Activated CD4-positive, alpha-beta T cell treated with anti-CD3 and anti-CD28 coated beads for 36 hours (primary cell): ENCODE measurements at regions not wholly inside any gene's neighbourhood (a gene's known extent, or its start where the extent isn't known, plus 50 kb on each side); places are given as distances from the start of the nearest gene placed in this dataset.

ENCODE experiments used
- ATAC-seq: fragments of 200-7000 bp; cut with Tn5 transposase; one replicate; pipeline ENCODE4 v1.10.0; 2021; ENCODE audit warnings: mild to moderate bottlenecking, moderate library complexity
- CTCF ChIA-PET: fragments of 350-600 bp; sonication (Branson Sonifier 250); formaldehyde crosslinking; loops from one replicate; lab custom pipeline; 2021; ENCODE audit warnings: antibody characterized with exemption; lab: Charles Lee
- POLR2A ChIA-PET: fragments of 350-600 bp; sonication (Branson Sonifier 250); formaldehyde crosslinking; loops from one replicate; lab custom pipeline; 2021; ENCODE audit warnings: antibody characterized with exemption, inconsistent platforms; lab: Charles Lee
- DNase-seq: peaks from one replicate; pipeline ENCODE4 v3.0.0-alpha.2; 2020
- H3K27ac Mint-ChIP-seq: one replicate; pipeline ENCODE4 v1.8.0; 2021; ENCODE audit warnings: mixed read lengths
- H3K27me3 Mint-ChIP-seq: one replicate; pipeline ENCODE4 v1.8.0; 2021; ENCODE audit warnings: mixed read lengths
- H3K36me3 Mint-ChIP-seq: one replicate; pipeline ENCODE4 v1.8.0; 2021; ENCODE audit warnings: low read depth, mixed read lengths
- H3K4me1 Mint-ChIP-seq: one replicate; pipeline ENCODE4 v1.8.0; 2021; ENCODE audit warnings: mixed read lengths
- H3K4me3 Mint-ChIP-seq: one replicate; pipeline ENCODE4 v1.8.0; 2021; ENCODE audit warnings: mild to moderate bottlenecking, moderate library complexity, mixed read lengths
- H3K9me3 Mint-ChIP-seq: one replicate; pipeline ENCODE4 v1.8.0; 2021; ENCODE audit warnings: low read depth, mixed read lengths
- intact Hi-C, 2 experiments: fragments of 100-400 bp; cut with DNase I in 1 of 2; cut with micrococcal nuclease in 1 of 2; formaldehyde crosslinking; loops; one replicate each; pipeline versions ENCODE4 v1.14.2 to v1.15.1; 2022 to 2024; cut with DNase I, micrococcal nuclease

DNA sequence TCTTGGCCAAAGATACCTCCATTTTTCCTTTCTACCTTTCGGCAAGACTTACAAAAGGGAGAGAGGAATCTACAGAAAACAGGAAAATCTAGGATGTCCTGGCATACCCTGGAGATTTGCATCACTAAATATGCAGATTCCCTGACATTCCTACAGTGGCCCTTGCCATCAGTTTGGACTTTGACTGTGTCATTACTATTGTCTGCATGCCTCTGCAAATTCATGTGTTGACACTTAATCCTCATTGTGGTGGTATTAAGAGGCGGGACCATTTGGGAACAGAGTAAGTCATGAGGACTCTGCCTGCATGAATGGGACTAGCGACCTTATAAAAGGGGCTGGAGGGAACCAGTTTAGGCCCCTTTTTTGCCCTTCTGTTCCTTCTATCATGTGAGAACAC lies 50.5 kb upstream of the DTNBP1 start:
- ATAC-seq = no peak

DNA sequence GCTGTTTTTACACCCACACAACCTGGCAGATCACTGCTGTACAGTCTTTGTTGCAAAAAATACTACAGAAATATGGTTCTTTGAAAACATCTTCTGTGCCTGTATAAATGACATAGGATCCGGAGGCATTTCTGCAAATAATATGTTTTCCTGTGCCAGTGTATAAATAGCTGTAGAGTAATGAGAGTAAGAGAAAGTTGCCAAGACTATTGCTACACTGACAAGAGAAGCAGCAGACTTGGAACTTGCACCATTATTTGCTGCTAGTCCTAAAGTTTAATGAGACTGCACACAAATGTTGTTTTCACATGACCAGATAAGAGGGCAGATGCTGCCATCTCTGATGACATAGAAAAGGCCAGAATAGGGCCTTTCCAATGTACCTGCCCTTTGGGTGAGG lies 50.0 kb upstream of the DTNBP1 start:
- ChIA-PET POLR2A (no interaction called here), CTCF (interaction anchor here (0.7 to 1.4 kb wide), 3 partner anchors 21 to 170 kb away, joined by 3 read pairs; no protein-coding TSS in a partner anchor)
- Mint-ChIP-seq H3K27ac (no peak overlapping the region), H3K4me3 (no peak overlapping the region), H3K4me1 (peaks cover 26% of the 10 kb centered on the region), H3K9me3 (peaks cover 12% of the 10 kb centered on the region), H3K27me3 (peaks cover 6% of the 10 kb centered on the region), H3K36me3 (peaks cover 8% of the 10 kb centered on the region)
- intact Hi-C loops = loop anchor here in 1 of 2 experiments (10.0 kb wide), 1 partner anchor 202 kb away; no protein-coding TSS in a partner anchor
- no peak for ATAC-seq
- no peak for DNase-seq

More for the DNA sequence above, 50.5 kb upstream of the DTNBP1 start:
- Mint-ChIP-seq H3K27ac (no peak overlapping the region), H3K4me1 (peaks cover 26% of the 10 kb centered on the region), H3K36me3 (peaks cover 8% of the 10 kb centered on the region), H3K27me3 (peaks cover 6% of the 10 kb centered on the region), H3K9me3 (peaks cover 12% of the 10 kb centered on the region), H3K4me3 (no peak overlapping the region)
- POLR2A ChIA-PET = no interaction called here
- CTCF ChIA-PET = interaction anchor here (1.0 to 1.4 kb wide), 2 partner anchors 22 to 100 kb away, joined by 3 read pairs; no protein-coding TSS in a partner anchor
- intact Hi-C loops = loop anchor here in 1 of 2 experiments (10.0 kb wide), 1 partner anchor 201 kb away; no protein-coding TSS in a partner anchor
- DNase-seq = no peak
